ENCODE measurements at regions not wholly inside any gene's neighbourhood (a gene's known extent, or its start where the extent isn't known, plus 50 kb on each side); places are given as distances from the start of the nearest gene placed in this dataset.

GRCh38 chr6:5894357-5894756 is 112.4 kb downstream of the NRN1 start:
- TF ChIP-seq, protein P1, sequence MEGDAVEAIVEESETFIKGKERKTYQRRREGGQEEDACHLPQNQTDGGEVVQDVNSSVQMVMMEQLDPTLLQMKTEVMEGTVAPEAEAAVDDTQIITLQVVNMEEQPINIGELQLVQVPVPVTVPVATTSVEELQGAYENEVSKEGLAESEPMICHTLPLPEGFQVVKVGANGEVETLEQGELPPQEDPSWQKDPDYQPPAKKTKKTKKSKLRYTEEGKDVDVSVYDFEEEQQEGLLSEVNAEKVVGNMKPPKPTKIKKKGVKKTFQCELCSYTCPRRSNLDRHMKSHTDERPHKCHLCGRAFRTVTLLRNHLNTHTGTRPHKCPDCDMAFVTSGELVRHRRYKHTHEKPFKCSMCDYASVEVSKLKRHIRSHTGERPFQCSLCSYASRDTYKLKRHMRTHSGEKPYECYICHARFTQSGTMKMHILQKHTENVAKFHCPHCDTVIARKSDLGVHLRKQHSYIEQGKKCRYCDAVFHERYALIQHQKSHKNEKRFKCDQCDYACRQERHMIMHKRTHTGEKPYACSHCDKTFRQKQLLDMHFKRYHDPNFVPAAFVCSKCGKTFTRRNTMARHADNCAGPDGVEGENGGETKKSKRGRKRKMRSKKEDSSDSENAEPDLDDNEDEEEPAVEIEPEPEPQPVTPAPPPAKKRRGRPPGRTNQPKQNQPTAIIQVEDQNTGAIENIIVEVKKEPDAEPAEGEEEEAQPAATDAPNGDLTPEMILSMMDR (IDR thresholded peaks at IDR 0.05; ENCODE audit: low read length) = no peak
- no peak for TF ChIP-seq EZH2 (IDR thresholded peaks at IDR 0.05; ENCODE audit: borderline replicate concordance, low read length)

All from OCI-LY1 (cell line).